Activated CD4-positive, alpha-beta T cell treated with anti-CD3 and anti-CD28 coated beads for 48 hours (primary cell): ENCODE measurements at regions not wholly inside any gene's neighbourhood (a gene's known extent, or its start where the extent isn't known, plus 50 kb on each side); places are given as distances from the start of the nearest gene placed in this dataset.

Source experiments
- DNase-seq: peaks from one replicate; pipeline ENCODE4 v3.0.0-alpha.2; 2020

DNA sequence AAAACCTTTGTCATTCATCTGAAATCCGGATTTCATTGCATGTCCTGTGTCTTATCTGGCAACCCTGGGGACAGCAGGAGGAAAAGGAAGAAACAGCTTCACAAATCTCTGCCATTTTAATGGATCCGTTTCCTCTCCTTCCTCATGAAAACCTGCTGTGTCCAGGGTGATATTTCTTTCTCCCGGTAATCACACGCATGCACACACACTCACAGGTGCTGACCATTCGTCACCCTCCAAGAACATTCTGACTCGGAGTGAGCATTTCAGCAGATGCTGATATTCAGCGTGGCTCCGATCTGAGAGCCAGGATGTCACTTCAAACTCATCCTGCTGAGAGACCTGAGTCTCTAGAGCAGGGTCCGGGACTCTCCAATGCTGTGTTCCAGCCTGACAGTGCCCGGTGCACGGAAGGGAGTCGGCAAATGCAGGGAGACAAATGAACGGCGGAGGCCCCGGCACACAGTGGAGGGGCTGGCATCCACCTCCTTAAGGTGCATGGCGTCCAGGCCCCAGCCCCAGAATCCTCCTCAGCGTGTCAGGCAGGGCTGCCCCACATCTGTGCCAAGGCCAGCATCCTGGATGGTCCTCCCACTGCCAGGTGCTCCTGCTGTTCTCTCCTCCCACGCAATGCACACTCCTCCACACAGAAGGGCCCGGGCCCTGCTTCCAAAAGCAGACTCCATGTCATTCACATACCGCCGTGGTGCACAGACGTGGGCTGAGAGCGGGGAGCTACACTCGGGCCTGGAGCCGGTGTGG lies 70.7 kb downstream of the RBFOX3 start:
- DNase-seq, result no peak

DNA sequence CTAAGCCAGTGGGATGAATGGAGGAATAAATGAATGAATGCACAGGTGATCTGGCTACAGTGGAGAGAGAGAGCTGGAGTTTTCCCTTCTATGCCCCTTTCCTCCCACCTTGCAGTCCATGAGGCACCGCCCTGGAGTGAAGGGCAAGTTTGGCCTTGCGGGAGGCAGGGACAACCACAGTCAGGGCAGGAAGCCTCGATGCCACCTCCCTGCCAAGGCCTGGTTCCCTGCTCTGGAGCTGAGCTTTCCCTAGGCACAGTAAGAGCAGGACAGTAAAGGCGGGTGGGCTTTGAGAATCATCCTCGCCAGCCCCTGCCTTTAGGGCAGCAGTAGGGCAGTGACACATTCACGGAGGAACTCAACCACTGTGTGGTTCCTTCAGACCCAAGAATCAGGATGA lies 72.6 kb downstream of the RBFOX3 start:
- no peak for DNase-seq

DNA sequence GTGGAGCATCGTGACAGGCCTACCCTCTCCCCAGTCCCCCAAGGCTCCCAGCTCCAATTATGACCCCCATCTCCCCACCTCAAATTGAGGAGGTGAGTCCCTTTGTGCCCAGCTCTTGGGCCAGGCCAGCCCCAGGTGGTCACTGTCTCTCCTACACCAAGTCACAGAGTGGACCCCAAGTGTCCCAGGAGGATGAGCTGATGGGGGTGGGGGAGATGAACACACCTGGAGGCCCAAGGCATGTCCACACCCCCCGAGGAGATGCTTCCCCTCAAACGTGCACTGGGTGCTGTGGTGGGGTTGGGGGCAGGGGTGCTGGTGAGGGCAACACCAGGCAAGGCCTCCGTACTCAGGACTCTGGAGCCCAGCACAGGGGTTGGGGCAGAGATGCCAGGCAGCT lies 73.2 kb downstream of the RBFOX3 start:
- no peak for DNase-seq

- DNase-seq, result no peak
Observed at GRCh38 chr17:79537061-79537460, 73.8 kb downstream of the RBFOX3 start.

GRCh38 chr17:79536212-79536840 lies 74.5 kb downstream of the RBFOX3 start:
- no peak for DNase-seq

DNA sequence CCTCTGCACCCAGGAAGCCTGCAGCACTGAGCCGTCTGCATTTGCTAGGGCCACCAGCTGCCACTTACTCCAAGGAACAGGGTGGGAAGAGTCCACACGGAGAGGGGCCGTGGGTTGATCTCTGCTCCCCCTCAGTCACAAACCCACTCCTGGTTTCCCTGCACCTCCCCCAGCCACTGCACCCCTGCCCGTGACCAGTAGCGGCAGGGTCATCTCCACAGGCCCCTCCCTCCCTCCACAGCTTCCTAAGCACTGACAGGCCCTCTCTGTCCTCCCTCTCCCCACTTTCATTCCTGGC lies 75.2 kb downstream of the RBFOX3 start:
- no peak for DNase-seq

DNA sequence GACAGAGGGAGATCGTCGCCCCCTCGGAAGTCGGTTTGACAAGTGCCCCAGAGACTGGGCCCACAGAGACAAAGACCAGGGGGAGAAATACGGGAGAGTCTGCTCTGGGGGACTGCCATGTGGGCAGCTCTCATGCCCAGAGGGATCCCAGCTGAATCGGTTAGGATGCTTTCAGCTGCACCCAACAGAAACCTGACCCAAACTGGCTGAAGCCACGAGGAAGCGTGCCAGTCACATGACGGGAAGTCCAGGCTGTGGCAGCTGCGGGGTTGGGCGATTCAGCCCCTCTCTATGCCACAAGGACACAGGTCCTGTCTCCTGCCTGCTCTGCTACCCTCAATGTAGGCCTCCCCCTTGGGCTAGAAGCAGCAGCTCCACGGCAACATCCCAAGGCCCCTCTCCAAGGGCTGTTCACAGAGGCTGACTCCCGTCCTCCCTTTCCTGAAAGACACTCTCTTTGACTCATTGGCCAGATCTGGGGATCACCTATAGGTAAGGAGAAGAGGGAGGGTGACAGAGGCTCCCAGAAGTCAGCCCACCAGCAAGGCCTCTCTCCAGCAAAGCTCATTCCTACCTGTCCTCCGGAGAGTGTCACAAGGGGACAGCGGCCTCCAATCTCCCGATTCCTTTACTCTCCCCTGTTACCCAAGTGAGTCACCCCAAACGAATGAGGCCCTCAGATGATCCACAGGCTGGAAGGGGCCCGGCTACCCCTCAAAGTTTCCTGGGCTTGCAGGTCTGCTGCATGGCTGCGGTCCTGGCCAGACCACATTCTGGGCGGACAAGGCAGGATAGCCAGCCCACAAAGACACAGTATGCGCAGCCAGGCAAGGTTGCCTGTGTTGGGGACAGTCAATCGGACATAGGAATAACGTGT lies 75.8 kb downstream of the RBFOX3 start:
- no peak for DNase-seq

GRCh38 chr17:79534111-79534510 lies 76.7 kb downstream of the RBFOX3 start:
- no peak for DNase-seq

GRCh38 chr17:79533116-79533515 lies 77.7 kb downstream of the RBFOX3 start:
- no peak for DNase-seq

DNA sequence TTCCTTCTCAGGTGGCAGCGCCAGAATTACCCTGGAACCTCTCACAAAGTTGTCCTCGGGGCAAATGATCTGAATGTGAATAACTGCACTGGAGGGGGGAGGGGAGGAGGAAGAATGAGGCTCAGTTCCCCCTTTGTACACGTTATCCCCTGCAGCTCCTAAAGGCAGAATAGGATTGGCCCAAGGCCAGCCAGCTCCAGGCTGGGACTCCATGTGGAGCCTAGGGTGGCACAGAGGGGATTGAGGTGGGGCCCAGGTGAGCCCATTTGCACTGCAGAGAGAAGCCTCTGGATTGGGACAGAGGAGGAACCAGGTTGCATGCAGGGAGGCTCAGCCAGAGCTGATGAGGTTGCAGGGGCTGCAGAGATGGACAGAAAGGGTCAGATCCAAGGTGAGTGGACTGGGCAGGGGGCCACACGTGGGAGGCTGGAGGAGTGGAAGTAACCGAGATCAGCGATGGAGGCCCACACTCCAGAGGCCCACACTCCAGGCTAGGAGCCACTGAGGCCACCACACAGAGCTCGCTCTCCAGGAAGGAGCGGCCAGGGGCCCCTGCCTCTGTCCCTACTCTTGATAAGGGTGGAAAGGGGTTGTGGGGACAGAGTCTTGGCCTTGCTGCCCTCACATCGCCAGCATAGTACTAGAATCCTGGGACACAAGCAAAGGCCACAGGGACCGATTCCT lies 78.6 kb downstream of the RBFOX3 start:
- no peak for DNase-seq

GRCh38 chr17:79531191-79532095 lies 79.4 kb downstream of the RBFOX3 start:
- no peak for DNase-seq

DNA sequence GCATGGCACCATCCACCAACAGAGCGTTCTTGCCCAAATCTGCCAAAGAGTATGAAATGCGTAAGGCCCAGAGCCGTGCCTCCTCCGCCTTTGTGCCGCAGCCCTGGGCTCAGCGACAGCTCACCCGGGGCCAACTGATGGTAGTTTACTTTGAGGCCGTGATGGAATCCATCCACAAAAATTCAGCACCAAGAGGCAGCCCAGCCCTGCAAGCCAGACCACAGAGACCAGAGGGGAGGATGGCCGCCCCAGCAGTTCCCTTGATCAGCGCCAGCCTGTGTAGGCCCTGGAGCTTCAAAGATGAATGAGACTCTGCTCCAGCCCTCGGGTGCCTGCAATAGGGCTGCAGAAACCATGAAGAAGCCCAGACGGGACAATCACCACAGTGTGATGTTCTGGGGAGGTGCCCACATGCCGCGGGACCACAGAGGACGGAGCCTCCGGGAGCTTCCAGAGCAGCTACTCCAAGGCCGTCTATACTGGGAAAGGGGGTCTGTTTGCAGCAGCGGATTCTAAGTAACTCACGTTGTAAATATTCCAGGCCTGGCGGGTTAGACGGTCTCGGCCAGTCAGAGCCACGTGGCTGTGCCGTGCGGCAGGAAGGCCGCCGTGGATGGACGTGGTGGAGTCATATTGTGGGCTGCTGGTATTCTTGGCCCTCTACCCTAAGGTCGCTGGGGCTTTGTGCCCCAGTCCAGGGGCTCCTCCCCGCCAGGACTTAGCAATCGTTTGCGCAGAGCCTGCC lies 80.3 kb downstream of the RBFOX3 start:
- no peak for DNase-seq

GRCh38 chr17:79529661-79530081 lies 81.2 kb downstream of the RBFOX3 start:
- no peak for DNase-seq

GRCh38 chr17:79528592-79529125 lies 82.2 kb downstream of the RBFOX3 start:
- DNase-seq, result no peak

DNA sequence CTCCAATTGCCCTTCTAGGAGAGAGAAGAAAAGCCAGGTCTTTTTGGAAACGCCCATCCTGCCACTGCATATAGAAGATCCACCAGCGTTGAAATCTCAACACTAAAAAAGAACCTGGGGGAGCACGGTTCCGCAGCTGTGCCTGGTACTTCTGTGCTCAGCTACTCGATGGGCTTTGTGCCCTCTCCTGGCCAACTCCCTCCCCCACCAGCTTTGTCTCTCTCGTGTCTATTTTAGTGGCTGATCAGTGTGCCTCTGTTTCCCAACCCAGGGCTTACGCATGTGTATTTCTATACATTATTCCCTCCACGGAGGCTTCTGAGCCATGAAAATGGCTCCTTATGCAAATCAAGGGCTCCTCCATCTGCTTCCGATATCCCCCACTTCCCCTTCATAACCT lies 83.5 kb downstream of the RBFOX3 start:
- no peak for DNase-seq

DNA sequence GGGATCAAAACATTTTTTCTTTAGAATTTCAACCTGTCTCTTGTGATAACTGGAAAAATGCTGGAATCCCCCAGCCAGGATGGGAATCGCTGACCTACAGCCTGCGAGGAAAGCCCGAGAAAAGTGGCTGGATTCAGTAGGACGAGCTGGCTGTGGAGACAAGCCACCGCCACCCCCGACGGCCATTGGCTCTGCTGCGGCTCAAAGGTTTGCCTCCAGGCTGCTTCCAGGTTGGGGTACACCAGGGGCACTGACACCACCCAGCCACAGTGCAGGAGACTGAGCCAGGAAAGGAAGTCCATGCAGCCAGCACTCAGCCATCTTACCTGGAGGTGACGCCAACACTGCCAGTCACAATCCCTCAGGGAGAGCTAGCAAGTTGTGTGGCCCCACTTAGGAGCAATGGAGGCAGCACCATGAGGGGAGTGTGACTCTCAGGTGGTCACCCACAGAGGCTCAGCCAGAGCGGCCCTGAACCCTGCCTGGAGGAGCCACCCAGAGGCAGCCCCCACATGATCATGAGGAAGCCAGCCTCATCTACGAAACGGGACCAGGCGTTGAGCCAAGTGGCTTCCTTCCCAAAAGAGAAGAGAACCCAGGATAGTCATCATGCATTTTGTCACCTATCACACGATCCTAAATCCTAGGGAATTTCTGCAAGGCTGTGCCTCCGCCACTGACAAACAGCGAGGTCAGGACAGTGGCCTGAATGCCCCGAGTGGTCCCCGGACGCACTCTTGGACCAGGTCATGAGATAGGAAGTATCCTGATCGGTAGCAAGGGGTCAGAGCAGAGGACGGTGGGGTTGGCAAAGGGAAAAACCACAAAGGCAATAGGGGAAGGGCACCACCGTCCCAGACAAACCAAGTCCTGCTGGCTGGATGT lies 84.8 kb downstream of the RBFOX3 start:
- DNase-seq, result no peak

DNA sequence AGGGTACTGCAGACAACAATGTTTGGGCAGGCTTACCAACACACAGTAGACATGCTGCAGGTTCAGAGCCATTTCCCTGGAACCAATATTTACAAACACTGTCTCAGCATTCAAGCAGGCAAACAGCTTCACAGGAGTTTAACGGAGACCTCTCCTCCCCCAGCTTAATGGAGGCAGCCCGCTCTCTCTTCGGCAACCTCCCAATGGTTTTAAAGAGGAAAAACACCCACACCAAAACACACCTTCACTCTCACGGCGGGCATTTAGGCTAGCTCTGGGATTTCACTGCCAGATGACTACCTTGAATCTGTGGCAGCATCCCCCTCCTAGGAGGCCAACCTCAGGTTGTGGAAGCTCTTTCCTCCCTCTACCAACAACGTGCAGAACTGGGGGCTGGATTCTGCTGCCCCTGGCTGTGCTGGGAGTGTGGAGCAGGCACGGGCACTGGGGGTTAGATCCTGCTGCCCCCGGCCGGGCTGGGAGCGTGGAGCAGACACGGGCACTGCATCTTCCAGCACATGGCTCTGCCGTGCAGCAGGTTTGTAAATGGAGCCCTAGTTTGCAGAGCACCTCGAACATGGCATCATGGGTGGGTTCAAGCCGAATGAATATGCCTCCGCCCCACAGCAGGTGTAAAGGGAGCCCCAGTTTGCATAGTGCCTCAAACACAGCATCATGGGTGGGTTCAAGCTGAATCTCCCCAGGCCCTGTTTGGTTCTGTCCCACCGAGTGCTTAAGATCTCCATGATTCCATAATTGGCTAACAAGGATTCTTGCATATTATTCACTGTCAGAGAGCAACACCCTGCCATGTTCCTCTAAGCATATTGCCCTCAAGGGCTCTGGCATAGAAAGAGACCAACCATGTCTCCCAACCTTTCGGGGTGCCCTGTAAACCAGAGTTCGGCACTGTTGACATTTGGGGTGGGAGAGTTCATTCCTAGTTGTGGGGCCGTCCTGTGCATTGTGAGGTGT lies 86.4 kb downstream of the RBFOX3 start:
- DNase-seq, result no peak

DNA sequence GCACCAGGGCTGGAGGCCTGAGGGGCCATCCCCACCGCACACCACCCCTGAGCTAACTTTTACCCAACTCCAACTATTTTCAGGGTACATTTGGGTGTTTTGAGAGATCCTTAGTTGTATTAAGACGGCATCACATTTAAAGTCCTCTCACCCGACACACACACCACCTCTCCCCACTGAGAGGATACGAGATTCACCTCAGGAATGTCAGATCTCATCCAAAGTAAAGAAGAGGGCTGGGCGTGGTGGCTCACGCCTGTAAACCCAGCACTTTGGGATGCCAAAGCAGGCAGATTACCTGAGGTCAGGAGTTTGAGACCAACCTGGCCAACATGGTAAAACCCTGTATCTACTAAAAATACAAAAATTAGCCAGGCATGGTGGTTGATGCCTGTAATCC lies 88.4 kb downstream of the RBFOX3 start:
- DNase-seq, result no peak

GRCh38 chr17:79521225-79521624 lies 89.6 kb downstream of the RBFOX3 start:
- no peak for DNase-seq
